Kidney epithelial cell (primary cell): ENCODE measurements at regions not wholly inside any gene's neighbourhood (a gene's known extent, or its start where the extent isn't known, plus 50 kb on each side); places are given as distances from the start of the nearest gene placed in this dataset.
"Not testable (repeated sequence)": the region's sequence is repeated elsewhere in the genome, so short reads cannot be mapped to it uniquely, and the experiment has no call there.

Experiments used
- DNase-seq: peaks from one replicate; pipeline ENCODE4 v3.0.0-alpha.2; 2010; ENCODE audit warnings: low read depth
- H3K27me3 ChIP-seq: 2 replicates; pipeline ENCODE4 v1.6.0; 2011; ENCODE audit warnings: low read length; ENCODE audit not compliant: control insufficient read depth, insufficient read depth
- H3K36me3 ChIP-seq: 2 replicates; pipeline ENCODE4 v1.5.1; 2011; ENCODE audit warnings: low read length; ENCODE audit not compliant: control insufficient read depth, insufficient read depth
- H3K4me3 ChIP-seq: 2 replicates; pipeline ENCODE4 v1.5.1; 2011; ENCODE audit warnings: low read depth, mild to moderate bottlenecking, control low read depth, low read length
- TF ChIP-seq, protein P1 (sequence below): IDR thresholded peaks from 2 replicates; pipeline ENCODE4 v1.5.1; 2011; ENCODE audit warnings: mild to moderate bottlenecking, moderate library complexity, low read length, control low read depth, inconsistent platforms; ENCODE audit not compliant: insufficient read depth, poor library complexity, severe bottlenecking

DNA sequence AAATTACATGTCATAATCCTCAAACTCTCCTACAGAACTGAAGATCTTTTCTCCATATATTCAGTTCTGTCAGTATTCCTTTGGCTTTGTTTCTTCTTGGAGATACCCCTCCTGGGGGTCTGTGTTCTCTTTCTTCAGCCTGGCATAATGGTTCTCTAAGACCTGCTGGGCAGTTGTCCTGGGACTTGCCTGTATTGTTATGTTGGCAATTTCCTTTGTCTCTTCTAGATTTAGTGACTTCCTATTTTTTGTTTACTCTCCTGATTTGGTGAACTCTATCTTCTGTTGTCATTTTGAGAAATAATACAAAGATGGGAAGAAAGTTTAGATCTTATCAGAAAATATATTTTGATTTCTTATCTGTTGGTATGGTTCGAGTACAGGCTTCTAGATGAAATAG lies 127.8 kb downstream of the GOSR1 start:
- no peak overlapping the region for H3K4me3 ChIP-seq
- no peaks in the 10 kb centered on the region for H3K36me3 ChIP-seq
- DNase-seq: no peak
- TF ChIP-seq, protein P1, sequence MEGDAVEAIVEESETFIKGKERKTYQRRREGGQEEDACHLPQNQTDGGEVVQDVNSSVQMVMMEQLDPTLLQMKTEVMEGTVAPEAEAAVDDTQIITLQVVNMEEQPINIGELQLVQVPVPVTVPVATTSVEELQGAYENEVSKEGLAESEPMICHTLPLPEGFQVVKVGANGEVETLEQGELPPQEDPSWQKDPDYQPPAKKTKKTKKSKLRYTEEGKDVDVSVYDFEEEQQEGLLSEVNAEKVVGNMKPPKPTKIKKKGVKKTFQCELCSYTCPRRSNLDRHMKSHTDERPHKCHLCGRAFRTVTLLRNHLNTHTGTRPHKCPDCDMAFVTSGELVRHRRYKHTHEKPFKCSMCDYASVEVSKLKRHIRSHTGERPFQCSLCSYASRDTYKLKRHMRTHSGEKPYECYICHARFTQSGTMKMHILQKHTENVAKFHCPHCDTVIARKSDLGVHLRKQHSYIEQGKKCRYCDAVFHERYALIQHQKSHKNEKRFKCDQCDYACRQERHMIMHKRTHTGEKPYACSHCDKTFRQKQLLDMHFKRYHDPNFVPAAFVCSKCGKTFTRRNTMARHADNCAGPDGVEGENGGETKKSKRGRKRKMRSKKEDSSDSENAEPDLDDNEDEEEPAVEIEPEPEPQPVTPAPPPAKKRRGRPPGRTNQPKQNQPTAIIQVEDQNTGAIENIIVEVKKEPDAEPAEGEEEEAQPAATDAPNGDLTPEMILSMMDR: no peak
- H3K27me3 ChIP-seq: no peaks in the 10 kb centered on the region

DNA sequence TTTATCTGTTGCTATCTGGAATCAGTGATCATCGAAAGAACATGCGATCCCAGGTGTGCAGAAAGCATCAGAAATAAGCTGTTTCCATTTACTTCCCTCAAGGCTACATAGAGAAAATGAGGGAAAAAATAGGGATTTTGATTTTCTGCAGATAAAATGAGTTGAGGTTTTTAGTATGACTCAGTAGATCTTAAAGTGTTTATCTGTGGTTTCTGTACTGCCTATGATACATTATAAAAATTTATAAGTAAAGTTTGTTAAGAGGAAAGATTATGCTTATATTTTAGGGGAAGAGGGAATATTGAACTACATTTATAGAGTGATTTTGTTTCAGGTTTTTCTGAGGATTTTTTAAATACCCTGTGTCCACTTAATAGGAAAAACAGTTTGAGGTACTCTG lies 125.2 kb downstream of the GOSR1 start:
- DNase-seq, H3K36me3 ChIP-seq, H3K4me3 ChIP-seq, H3K27me3 ChIP-seq: not testable (repeated sequence)

DNA sequence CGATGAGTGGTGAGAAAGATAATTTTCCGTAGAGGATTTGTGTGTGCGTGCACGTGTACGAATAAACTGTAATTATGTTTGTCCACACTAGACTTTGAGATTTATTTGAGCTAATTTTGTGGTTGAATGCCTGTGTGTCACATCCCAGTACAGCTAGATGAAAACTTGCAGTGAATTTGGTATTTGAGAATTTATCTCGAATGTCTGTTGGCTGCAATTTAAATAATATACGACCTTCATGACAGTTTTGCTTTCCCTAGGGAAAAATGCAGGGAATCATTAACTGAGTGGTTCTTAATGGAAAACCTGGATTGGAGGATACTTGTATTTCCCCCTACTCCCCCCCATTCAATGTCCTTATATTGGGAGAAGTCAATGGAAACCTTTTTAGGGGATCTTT lies 124.8 kb downstream of the GOSR1 start:
- peak overlapping the region; percentile 16 for H3K4me3 ChIP-seq
- not testable (repeated sequence) for H3K36me3 ChIP-seq, DNase-seq, H3K27me3 ChIP-seq

GRCh38 chr17:30600830-30601494 lies 123.8 kb downstream of the GOSR1 start:
- H3K4me3 ChIP-seq: peak overlapping the region; percentile 87
- H3K27me3 ChIP-seq: no peaks in the 10 kb centered on the region
- TF ChIP-seq, protein P1: no peak
- no peak for DNase-seq
- no peaks in the 10 kb centered on the region for H3K36me3 ChIP-seq

DNA sequence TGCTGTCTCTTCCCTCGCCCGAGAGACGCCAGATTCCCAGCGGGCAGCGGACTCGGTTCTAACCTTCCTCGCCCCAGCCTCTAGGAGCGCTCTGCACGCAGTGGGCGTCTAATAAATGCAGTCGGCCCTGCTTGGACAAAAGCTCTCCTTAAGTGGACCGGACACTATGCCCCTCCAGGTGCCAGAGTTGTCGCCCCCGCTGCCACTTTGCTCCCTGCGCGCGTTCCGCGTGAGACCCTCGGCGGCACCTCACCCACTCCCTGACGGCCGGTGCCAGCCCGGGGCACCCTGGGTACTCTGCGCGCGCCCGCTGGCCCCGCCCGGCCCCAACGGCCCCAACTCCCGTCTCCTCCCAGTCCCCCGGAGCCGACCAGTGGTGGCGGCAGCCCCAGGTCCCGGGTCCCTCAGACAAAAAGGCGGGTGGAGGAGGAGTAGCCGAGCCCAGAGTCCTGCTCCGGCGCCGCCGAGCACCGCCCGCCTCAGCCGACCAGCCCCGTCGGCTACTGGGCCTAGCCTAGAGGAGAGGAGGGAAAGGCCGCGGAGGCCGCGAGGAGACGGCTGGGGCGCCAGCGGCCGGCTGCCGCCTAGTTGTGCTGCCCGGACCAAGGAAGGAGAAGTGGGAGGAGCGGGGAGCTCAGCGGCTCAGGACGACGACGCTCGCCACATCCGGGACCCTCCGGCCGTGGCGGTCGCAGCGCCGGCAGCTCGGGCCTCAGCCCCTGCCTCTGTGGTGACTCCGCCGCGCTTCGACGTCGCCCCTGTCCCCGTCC lies 123.0 kb downstream of the GOSR1 start:
- Histone ChIP-seq H3K36me3 (no peaks in the 10 kb centered on the region), H3K27me3 (no peaks in the 10 kb centered on the region), H3K4me3 (peak overlapping the region; percentile 87)
- TF ChIP-seq, protein P1: peak; percentile 74
- peak; percentile 42 for DNase-seq

DNA sequence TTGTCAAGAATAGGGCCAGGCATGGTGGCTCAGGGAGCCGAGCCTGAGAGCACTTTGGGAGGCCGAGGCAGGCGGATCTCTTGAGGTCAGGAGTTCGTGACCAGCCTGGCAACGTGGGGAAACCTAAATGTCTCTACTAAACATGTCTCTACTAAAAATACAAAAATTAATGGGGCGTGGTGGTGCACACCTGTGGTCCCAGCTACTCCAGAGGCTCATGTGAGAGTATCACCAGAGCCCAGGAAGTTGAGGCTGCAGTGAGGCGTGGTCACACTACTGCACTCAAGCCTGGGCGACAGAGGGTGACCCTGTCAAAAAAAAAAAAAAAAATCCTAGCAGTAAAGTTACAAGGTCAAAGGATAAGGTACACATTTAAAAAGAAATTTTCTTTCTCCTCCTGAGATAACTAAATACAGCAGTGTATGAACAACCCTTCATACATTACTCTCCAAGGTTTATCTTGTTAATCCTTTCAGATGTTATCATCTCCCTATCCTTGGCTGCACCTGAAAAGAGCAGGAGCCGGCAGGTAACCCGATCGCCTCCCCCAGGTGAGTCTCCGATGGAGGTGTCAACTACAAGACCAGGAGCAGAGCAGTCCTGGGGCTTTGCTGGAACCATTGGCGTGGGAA lies 122.3 kb downstream of the GOSR1 start:
- H3K36me3 ChIP-seq: no peaks in the 10 kb centered on the region
- TF ChIP-seq, protein P1: no peak
- no peaks in the 10 kb centered on the region for H3K27me3 ChIP-seq
- peak overlapping the region; percentile 87 for H3K4me3 ChIP-seq
- no peak for DNase-seq
